ENCODE measurements at regions not wholly inside any gene's neighbourhood (a gene's known extent, or its start where the extent isn't known, plus 50 kb on each side); places are given as distances from the start of the nearest gene placed in this dataset.

GRCh38 chr10:8768341-8768740 is 713.9 kb downstream of the GATA3 start:
- ChIA-PET POLR2A (no interaction called here), CTCF (interaction anchor here (0.6 kb wide), 1 partner anchor 8 kb away, joined by 6 read pairs; no protein-coding TSS in a partner anchor)
- H3K4me3 Mint-ChIP-seq (ENCODE audit: unreplicated experiment) = no peak overlapping the region
- intact Hi-C loops (cut with micrococcal nuclease; ENCODE audit: unreplicated experiment) = no loop called here
- Histone ChIP-seq H3K4me1 (no peaks in the 10 kb centered on the region), H3K9me3 (no peaks in the 10 kb centered on the region), H3K36me3 (ENCODE audit: control insufficient read depth, insufficient read depth, low read length) (no peaks in the 10 kb centered on the region), H3K4me3 (ENCODE audit: low read depth, low read length) (no peak overlapping the region), H3K27me3 (replicated peaks; ENCODE audit: control insufficient read depth, insufficient read depth, low read length) (no peaks in the 10 kb centered on the region)
- BruUV-seq (replicated peaks) = no TSS peak
- TF ChIP-seq, protein P1, sequence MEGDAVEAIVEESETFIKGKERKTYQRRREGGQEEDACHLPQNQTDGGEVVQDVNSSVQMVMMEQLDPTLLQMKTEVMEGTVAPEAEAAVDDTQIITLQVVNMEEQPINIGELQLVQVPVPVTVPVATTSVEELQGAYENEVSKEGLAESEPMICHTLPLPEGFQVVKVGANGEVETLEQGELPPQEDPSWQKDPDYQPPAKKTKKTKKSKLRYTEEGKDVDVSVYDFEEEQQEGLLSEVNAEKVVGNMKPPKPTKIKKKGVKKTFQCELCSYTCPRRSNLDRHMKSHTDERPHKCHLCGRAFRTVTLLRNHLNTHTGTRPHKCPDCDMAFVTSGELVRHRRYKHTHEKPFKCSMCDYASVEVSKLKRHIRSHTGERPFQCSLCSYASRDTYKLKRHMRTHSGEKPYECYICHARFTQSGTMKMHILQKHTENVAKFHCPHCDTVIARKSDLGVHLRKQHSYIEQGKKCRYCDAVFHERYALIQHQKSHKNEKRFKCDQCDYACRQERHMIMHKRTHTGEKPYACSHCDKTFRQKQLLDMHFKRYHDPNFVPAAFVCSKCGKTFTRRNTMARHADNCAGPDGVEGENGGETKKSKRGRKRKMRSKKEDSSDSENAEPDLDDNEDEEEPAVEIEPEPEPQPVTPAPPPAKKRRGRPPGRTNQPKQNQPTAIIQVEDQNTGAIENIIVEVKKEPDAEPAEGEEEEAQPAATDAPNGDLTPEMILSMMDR (IDR thresholded peaks at IDR 0.05; ENCODE audit: insufficient read depth in 1 of 2, low read depth in 1 of 2, low read length in 1 of 2, severe bottlenecking in 1 of 2, unreplicated experiment in 1 of 2) = no peak
- no peak for DNase-seq
- no peak overlapping the region for H3K27ac Mint-ChIP-seq (ENCODE audit: unreplicated experiment)
- H3K9me3 Mint-ChIP-seq (ENCODE audit: unreplicated experiment) = no peaks in the 10 kb centered on the region
- no peaks in the 10 kb centered on the region for H3K4me1 Mint-ChIP-seq (ENCODE audit: low read depth, unreplicated experiment)
- no peaks in the 10 kb centered on the region for H3K27me3 Mint-ChIP-seq (ENCODE audit: insufficient read depth, unreplicated experiment)
- H3K36me3 Mint-ChIP-seq (ENCODE audit: insufficient read depth, unreplicated experiment) = no peaks in the 10 kb centered on the region

DNA sequence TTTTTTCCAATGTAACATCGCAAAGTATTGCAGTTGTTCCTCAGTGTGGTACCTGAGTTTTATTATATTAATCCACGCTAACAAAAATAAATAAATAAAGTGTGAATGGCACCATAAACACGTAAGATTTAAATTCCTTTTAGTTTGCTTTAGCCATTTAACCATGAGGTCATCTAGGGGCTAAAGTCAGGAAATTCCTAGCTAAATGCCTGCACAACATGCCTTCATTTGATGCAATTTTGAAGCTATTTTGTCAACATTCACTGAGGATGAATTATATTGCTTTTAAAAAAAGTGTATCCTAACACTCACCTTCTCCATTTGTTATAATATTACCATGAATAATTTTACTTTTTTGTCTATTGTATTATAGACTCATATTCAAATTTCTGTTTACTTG is 714.4 kb downstream of the GATA3 start:
- no peaks in the 10 kb centered on the region for H3K4me1 ChIP-seq
- no peak for DNase-seq

DNA sequence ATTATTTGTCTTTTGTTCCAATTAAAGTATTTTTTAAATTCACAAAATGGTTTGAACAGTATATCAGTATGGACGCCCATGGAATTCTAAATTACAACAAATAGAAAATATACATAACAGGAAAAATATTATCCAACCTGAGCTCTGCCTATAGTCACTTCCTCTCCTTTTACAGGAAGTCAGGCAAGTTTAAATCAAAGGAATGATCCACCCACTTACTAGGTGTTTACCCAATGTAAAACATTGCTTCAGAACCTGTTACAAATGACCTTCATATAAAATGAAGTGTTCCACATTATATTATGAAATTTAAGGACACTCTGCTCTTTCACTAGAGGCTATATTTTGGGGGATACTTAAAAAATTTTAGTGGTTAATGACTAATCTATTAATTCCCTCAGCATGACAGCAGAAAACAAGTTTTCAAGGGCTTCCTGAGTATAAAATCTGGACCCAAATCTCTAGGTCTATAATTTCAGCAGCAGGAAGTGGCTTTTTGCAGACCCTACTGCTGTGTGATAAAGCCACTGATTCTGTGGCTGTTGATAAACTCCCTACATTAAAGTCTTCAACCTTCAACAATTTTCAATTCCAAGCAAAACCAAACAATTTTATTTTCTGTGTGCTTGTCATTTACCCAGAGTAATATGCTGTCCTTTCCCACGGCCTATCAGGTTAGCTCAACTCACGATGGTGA is 722.6 kb downstream of the GATA3 start:
- intact Hi-C loops (cut with micrococcal nuclease; ENCODE audit: unreplicated experiment) = no loop called here
- Histone ChIP-seq H3K9me3 (no peaks in the 10 kb centered on the region), H3K36me3 (ENCODE audit: control insufficient read depth, insufficient read depth, low read length) (no peaks in the 10 kb centered on the region), H3K4me1 (no peaks in the 10 kb centered on the region), H3K4me3 (ENCODE audit: low read depth, low read length) (no peak overlapping the region), H3K27me3 (replicated peaks; ENCODE audit: control insufficient read depth, insufficient read depth, low read length) (no peaks in the 10 kb centered on the region)
- no peaks in the 10 kb centered on the region for H3K4me1 Mint-ChIP-seq (ENCODE audit: low read depth, unreplicated experiment)
- BruUV-seq (replicated peaks) = no TSS peak
- ChIA-PET POLR2A (no interaction called here), CTCF (no interaction called here)
- H3K27ac Mint-ChIP-seq (ENCODE audit: unreplicated experiment) = no peak overlapping the region
- H3K27me3 Mint-ChIP-seq (ENCODE audit: insufficient read depth, unreplicated experiment) = peaks cover 4% of the 10 kb centered on the region
- no peaks in the 10 kb centered on the region for H3K36me3 Mint-ChIP-seq (ENCODE audit: insufficient read depth, unreplicated experiment)
- TF ChIP-seq, protein P1 (IDR thresholded peaks at IDR 0.05; ENCODE audit: insufficient read depth in 1 of 2, low read depth in 1 of 2, low read length in 1 of 2, severe bottlenecking in 1 of 2, unreplicated experiment in 1 of 2) = no peak
- H3K4me3 Mint-ChIP-seq (ENCODE audit: unreplicated experiment) = no peak overlapping the region
- H3K9me3 Mint-ChIP-seq (ENCODE audit: unreplicated experiment) = no peaks in the 10 kb centered on the region
- no peak for DNase-seq

More for the DNA sequence above, 714.4 kb downstream of the GATA3 start:
- H3K27me3 ChIP-seq (replicated peaks; ENCODE audit: control insufficient read depth, insufficient read depth, low read length) = no peaks in the 10 kb centered on the region
- no TSS peak for BruUV-seq (replicated peaks)
- no peaks in the 10 kb centered on the region for H3K36me3 Mint-ChIP-seq (ENCODE audit: insufficient read depth, unreplicated experiment)
- no peaks in the 10 kb centered on the region for H3K36me3 ChIP-seq (ENCODE audit: control insufficient read depth, insufficient read depth, low read length)
- POLR2A ChIA-PET = no interaction called here
- H3K27me3 Mint-ChIP-seq (ENCODE audit: insufficient read depth, unreplicated experiment) = no peaks in the 10 kb centered on the region
- no peak overlapping the region for H3K4me3 ChIP-seq (ENCODE audit: low read depth, low read length)
- no peaks in the 10 kb centered on the region for H3K4me1 Mint-ChIP-seq (ENCODE audit: low read depth, unreplicated experiment)
- H3K9me3 Mint-ChIP-seq (ENCODE audit: unreplicated experiment) = no peaks in the 10 kb centered on the region
- CTCF ChIA-PET = no interaction called here
- TF ChIP-seq, protein P1 (IDR thresholded peaks at IDR 0.05; ENCODE audit: insufficient read depth in 1 of 2, low read depth in 1 of 2, low read length in 1 of 2, severe bottlenecking in 1 of 2, unreplicated experiment in 1 of 2) = no peak
- H3K9me3 ChIP-seq = no peaks in the 10 kb centered on the region
- intact Hi-C loops (cut with micrococcal nuclease; ENCODE audit: unreplicated experiment) = no loop called here
- no peak overlapping the region for H3K4me3 Mint-ChIP-seq (ENCODE audit: unreplicated experiment)
- no peak overlapping the region for H3K27ac Mint-ChIP-seq (ENCODE audit: unreplicated experiment)
